ENCODE measurements at regions not wholly inside any gene's neighbourhood (a gene's known extent, or its start where the extent isn't known, plus 50 kb on each side); places are given as distances from the start of the nearest gene placed in this dataset.
"Not testable (repeated sequence)": the region's sequence is repeated elsewhere in the genome, so short reads cannot be mapped to it uniquely, and the experiment has no call there.

GRCh38 chr12:47610686-47611252 lies 95.1 kb downstream of the RPAP3 start:
- no peak for DNase-seq (ENCODE audit: low read depth in 2 of 2, low spot score in 1 of 2)

GRCh38 chr12:47609806-47610205 lies 96.0 kb downstream of the RPAP3 start:
- no peak for DNase-seq (ENCODE audit: low read depth in 2 of 2, low spot score in 1 of 2)

- DNase-seq (ENCODE audit: low read depth in 2 of 2, low spot score in 1 of 2): not testable (repeated sequence)
Observed at GRCh38 chr12:47608671-47609070, 97.2 kb downstream of the RPAP3 start.

GRCh38 chr12:47604221-47604873 lies 101.5 kb downstream of the RPAP3 start:
- no peak for DNase-seq (ENCODE audit: low read depth in 2 of 2, low spot score in 1 of 2)

GRCh38 chr12:47602949-47603558 lies 102.8 kb downstream of the RPAP3 start:
- no peak for DNase-seq (ENCODE audit: low read depth in 2 of 2, low spot score in 1 of 2)

- DNase-seq (ENCODE audit: low read depth in 2 of 2, low spot score in 1 of 2): no peak
Observed at GRCh38 chr12:47602325-47602724, 103.5 kb downstream of the RPAP3 start.

- no peak for DNase-seq (ENCODE audit: low read depth in 2 of 2, low spot score in 1 of 2)
Observed at GRCh38 chr12:47601071-47601470, 104.8 kb downstream of the RPAP3 start.

- no peak for DNase-seq (ENCODE audit: low read depth in 2 of 2, low spot score in 1 of 2)
Observed at GRCh38 chr12:47591795-47592194, 114.0 kb downstream of the RPAP3 start.

GRCh38 chr12:47591361-47591791 lies 114.5 kb downstream of the RPAP3 start:
- DNase-seq (ENCODE audit: low read depth in 2 of 2, low spot score in 1 of 2): no peak

GRCh38 chr12:47590771-47591360 lies 115.0 kb downstream of the RPAP3 start:
- no peak for DNase-seq (ENCODE audit: low read depth in 2 of 2, low spot score in 1 of 2)

GRCh38 chr12:47586952-47587669 lies 118.7 kb downstream of the RPAP3 start:
- DNase-seq (ENCODE audit: low read depth in 2 of 2, low spot score in 1 of 2): no peak

GRCh38 chr12:47585507-47585906 lies 120.3 kb downstream of the RPAP3 start:
- no peak for DNase-seq (ENCODE audit: low read depth in 2 of 2, low spot score in 1 of 2)

GRCh38 chr12:47578836-47579235 lies 127.0 kb downstream of the RPAP3 start:
- no peak for DNase-seq (ENCODE audit: low read depth in 2 of 2, low spot score in 1 of 2)

GRCh38 chr12:47577206-47577989 lies 128.4 kb downstream of the RPAP3 start:
- DNase-seq (ENCODE audit: low read depth in 2 of 2, low spot score in 1 of 2): no peak

- no peak for DNase-seq (ENCODE audit: low read depth in 2 of 2, low spot score in 1 of 2)
Observed at GRCh38 chr12:47576289-47576945, 129.4 kb downstream of the RPAP3 start.

GRCh38 chr12:47574252-47575021 lies 131.4 kb downstream of the RPAP3 start:
- no peak for DNase-seq (ENCODE audit: low read depth in 2 of 2, low spot score in 1 of 2)

- DNase-seq (ENCODE audit: low read depth in 2 of 2, low spot score in 1 of 2): no peak
Observed at GRCh38 chr12:47573146-47573659, 132.6 kb downstream of the RPAP3 start.

GRCh38 chr12:47570151-47570550 lies 135.7 kb downstream of the RPAP3 start:
- DNase-seq (ENCODE audit: low read depth in 2 of 2, low spot score in 1 of 2): no peak

- no peak for DNase-seq (ENCODE audit: low read depth in 2 of 2, low spot score in 1 of 2)
Observed at GRCh38 chr12:47562201-47562600, 143.6 kb downstream of the RPAP3 start.
